Mucosa of stomach (tissue), 1 donor: ENCODE measurements at regions not wholly inside any gene's neighbourhood (a gene's known extent, or its start where the extent isn't known, plus 50 kb on each side); places are given as distances from the start of the nearest gene placed in this dataset.

ENCODE experiments used
- H3K27me3 ChIP-seq: one replicate; pipeline ENCODE4 v1.7.0; 2013; ENCODE audit warnings: mild to moderate bottlenecking, low read length; ENCODE audit not compliant: control insufficient read depth, insufficient read depth
- H3K36me3 ChIP-seq: one replicate; pipeline ENCODE4 v1.7.0; 2013; ENCODE audit warnings: low read length; ENCODE audit not compliant: control insufficient read depth, insufficient read depth
- H3K4me1 ChIP-seq: one replicate; pipeline ENCODE4 v1.7.0; 2013; ENCODE audit warnings: mild to moderate bottlenecking, low read length; ENCODE audit not compliant: control insufficient read depth, insufficient read depth
- H3K4me3 ChIP-seq: one replicate; pipeline ENCODE4 v1.7.0; 2013; ENCODE audit warnings: low read length
- H3K9ac ChIP-seq: one replicate; pipeline ENCODE4 v1.7.0; 2013; ENCODE audit warnings: mild to moderate bottlenecking, low read length, moderate library complexity
- H3K9me3 ChIP-seq: one replicate; pipeline ENCODE4 v1.7.0; 2013; ENCODE audit warnings: mild to moderate bottlenecking, low read length, moderate library complexity; ENCODE audit not compliant: control insufficient read depth
- donor health status: Pancreatic carcinoma.

DNA sequence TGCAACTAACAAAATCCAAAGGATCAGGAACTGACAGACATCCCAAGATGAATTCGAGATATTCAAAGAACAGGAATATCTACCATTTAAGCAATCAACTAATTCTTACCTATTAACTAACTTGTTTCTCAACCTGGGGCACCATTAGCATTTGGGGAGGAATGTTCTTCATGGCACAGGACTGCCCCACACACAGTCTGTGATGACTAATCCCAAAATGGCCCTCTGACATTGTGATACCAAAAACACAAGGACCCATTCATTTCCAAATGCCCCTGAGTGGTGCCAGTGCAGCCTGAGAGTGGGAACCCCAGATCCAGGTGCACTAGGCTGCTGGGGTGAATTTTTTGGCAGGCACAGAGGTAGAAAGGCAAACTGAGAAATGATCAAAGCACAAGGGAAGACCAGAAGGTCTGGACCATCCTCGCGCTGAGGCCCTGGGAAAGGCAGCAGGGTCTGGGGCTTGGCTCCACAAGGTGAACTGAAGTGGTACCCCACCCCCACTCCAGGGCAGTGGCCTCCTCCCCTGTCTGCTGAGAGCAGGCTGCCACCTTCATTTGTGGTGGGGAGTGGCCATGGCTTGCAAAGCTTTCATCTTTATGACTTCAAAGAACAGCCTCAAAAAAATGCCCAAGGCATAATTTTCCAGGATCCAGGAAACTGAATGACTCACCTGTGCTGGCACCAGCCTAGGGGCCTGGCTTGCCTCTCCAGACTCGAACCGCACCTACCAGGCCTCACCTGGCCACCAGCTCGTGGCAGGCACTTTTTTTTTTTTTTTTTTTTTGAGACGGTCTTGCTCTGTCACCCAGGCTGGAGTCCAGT is 122.4 kb downstream of the BCOR start:
- H3K9ac ChIP-seq: no peak overlapping the region
- H3K4me3 ChIP-seq: no peak overlapping the region
- H3K36me3 ChIP-seq: no peaks in the 10 kb centered on the region
- no peaks in the 10 kb centered on the region for H3K27me3 ChIP-seq
- H3K4me1 ChIP-seq: peaks cover 18% of the 10 kb centered on the region
- no peaks in the 10 kb centered on the region for H3K9me3 ChIP-seq

DNA sequence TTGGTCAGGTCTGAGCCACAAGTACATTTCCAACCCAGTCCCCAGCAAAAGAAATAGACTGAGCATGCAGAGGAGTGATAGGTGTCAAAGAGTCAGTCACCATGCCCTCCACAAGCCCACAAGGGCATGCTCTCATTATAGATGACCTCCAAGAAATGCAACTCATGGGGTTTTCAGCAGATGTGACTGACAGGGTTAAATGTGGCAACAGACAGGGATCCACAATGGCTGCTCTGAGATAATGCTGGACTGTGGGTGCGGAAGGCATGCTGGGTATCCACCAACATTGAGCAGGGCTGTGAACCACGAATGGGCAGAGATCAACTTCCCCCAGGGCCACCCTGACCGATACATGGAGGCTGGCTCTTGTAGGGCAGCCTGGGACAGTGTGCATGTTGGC is 115.8 kb downstream of the BCOR start:
- H3K4me1 ChIP-seq: peaks cover 19% of the 10 kb centered on the region
- H3K36me3 ChIP-seq: no peaks in the 10 kb centered on the region
- no peaks in the 10 kb centered on the region for H3K9me3 ChIP-seq
- no peak overlapping the region for H3K4me3 ChIP-seq
- no peak overlapping the region for H3K9ac ChIP-seq
- H3K27me3 ChIP-seq: no peaks in the 10 kb centered on the region

DNA sequence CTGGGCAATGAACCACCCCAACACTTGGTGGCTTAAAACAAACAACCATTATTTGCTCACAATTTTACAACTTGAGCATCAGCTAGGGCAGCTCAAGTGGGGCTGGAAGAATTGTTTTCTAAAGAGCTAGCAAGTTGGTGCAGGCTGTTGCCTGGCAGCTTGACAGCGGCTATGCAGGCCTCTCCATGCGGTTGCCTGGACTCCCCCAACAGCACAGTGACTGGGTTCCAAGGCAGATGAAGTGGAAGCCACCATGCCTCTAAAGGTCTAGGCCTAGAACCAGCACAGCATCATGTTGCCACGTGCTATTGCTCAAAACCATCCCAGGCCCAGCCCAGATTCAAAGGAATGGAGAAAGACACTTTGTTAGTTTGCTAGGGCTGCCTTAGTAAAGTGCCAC is 114.8 kb downstream of the BCOR start:
- H3K4me3 ChIP-seq: no peak overlapping the region
- no peak overlapping the region for H3K9ac ChIP-seq
- peaks cover 19% of the 10 kb centered on the region for H3K4me1 ChIP-seq
- no peaks in the 10 kb centered on the region for H3K36me3 ChIP-seq
- no peaks in the 10 kb centered on the region for H3K9me3 ChIP-seq
- H3K27me3 ChIP-seq: no peaks in the 10 kb centered on the region

DNA sequence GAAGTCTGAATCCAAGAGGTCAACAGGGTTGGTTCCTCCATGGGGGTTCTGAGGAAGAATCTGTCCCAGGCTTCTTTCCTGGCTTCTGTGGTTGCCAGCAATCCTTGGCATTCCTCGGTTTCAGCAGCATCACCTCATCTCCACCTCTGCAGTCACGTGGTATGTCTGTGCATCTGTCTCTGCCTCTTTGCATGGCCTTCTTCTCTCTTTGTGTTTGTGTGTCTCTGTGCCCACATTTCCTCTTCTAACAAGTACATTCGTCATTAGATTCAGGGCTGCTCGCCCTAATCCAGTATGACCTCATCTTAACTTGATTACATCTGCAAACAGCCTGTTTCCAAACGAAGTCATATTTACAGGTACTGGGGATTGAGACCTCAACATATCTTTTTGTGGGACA is 114.0 kb downstream of the BCOR start:
- H3K9ac ChIP-seq: no peak overlapping the region
- no peaks in the 10 kb centered on the region for H3K36me3 ChIP-seq
- H3K4me3 ChIP-seq: no peak overlapping the region
- peaks cover 16% of the 10 kb centered on the region for H3K4me1 ChIP-seq
- H3K9me3 ChIP-seq: no peaks in the 10 kb centered on the region
- no peaks in the 10 kb centered on the region for H3K27me3 ChIP-seq

DNA sequence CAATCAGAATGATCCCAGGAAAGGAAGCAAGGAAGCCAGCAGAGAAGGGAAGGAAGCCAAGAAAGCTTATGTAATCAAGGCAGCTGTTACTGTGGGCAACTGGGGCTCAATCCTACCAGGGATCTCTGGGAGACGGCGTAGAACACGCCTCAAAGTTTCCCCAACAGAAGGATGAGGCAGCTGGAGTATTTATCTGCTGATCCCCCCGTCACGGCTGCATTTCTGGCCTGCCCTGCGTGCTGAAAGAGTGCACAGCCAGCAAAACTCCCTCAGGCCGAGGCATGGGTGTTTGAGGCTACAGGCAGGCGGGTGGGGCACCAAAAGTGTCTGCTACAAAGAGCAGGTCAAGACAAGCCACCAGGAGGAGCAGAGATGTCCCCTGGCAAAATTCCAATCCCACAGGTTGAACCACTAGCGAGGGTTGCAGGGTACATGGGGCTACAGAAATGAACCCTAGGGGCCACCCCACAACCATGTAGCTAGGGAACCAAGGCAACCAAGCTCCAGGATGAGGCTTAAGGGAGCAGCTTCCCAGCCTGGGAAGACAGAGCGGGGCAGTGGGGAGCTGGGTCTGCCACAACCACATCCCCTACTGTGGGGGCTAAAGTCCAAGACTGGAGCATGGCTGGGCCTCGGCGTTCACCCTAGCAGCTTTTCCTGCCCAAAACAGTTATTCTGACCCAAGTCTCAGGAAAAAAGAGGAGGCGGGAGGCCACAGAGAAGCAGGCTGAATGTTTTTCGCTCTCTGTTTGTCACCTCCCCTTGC is 113.4 kb downstream of the BCOR start:
- Histone ChIP-seq H3K4me3 (no peak overlapping the region), H3K36me3 (no peaks in the 10 kb centered on the region)

DNA sequence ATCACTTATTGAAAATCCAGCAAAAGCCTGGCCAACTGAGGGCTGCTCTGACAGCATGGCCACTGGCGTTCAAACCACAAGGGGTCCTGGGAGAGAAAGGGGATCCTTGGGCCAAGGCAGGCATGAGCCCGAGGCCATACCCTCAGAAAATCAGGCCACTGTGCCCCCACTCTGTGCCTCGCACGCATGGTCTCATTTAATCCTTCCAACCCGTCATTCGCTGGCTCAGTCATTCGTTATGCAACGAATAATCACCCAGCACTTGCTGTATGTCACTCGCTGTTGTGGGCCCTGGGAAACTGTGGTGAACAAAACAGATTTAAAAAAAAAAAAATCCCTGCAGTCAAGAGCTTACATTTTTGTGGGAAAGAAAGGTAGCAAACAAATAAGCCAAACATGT is 112.7 kb downstream of the BCOR start:
- Histone ChIP-seq H3K36me3 (no peaks in the 10 kb centered on the region), H3K4me1 (peaks cover 16% of the 10 kb centered on the region), H3K4me3 (no peak overlapping the region), H3K9ac (no peak overlapping the region), H3K9me3 (no peaks in the 10 kb centered on the region), H3K27me3 (no peaks in the 10 kb centered on the region)

More for the DNA sequence above, 113.4 kb downstream of the BCOR start:
- Histone ChIP-seq H3K4me1 (peaks cover 16% of the 10 kb centered on the region), H3K27me3 (no peaks in the 10 kb centered on the region), H3K9ac (no peak overlapping the region), H3K9me3 (no peaks in the 10 kb centered on the region)

DNA sequence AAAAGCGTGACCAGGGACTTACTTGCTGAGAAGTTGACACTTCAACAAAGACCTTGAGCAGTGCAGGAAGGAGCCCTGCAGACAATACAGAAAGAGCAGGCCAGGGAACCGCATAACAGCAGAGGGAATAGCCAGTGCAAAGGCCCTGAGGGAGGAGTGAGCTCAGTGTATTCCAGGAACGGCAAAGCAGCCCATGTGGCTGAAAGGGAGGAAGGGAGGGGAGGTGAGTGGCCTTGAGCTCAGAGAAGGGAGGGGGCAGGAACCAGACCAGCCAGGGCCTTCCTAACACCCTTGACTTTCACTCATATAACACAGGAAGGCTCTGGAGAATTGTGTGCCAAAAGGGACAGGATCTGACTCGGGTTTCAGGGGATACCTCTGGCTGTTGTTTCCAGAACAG is 112.2 kb downstream of the BCOR start:
- no peak overlapping the region for H3K4me3 ChIP-seq
- peaks cover 16% of the 10 kb centered on the region for H3K4me1 ChIP-seq
- no peak overlapping the region for H3K9ac ChIP-seq
- H3K36me3 ChIP-seq: no peaks in the 10 kb centered on the region
- H3K27me3 ChIP-seq: no peaks in the 10 kb centered on the region
- H3K9me3 ChIP-seq: no peaks in the 10 kb centered on the region

DNA sequence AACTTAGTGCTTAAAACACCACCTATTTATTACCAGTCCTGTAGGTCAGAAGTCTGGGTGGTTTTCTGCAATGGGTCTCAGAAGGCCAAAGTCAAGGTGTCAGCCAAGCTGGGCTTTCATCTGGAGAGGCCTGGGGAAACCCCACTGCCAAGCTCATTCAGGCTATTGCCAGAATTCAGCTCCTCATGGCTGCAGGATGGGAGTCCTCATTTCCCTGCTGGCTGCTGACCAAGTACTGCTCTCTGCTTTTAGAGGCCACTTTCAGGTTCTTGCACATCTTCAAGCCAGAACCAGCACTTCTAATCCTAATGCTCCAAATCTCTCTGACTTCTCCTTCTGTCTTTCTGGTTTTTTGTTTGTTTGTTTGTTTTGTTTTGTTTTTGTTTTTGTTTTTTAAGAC is 109.3 kb downstream of the BCOR start:
- no peaks in the 10 kb centered on the region for H3K27me3 ChIP-seq
- no peak overlapping the region for H3K4me3 ChIP-seq
- no peak overlapping the region for H3K9ac ChIP-seq
- peaks cover 16% of the 10 kb centered on the region for H3K4me1 ChIP-seq
- no peaks in the 10 kb centered on the region for H3K9me3 ChIP-seq
- no peaks in the 10 kb centered on the region for H3K36me3 ChIP-seq

DNA sequence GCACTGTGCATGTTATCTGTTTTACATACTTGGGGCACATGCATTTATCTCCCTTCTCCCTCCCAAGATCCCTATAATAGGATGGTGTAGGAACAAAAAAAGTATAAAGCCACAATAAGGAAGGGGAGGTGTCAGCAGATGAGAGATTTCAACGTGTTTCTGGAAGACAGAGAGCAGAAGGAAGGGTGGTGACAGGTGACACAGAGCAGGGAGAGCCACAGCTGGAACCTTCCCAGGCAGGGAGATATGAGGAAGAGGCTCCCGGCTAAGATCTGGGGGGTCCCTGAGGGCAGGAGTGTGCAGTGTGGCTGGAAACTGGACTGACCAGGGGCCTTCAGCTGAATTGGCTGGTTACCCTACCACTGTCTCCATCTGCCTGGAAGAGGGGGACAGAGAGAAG is 107.4 kb downstream of the BCOR start:
- Histone ChIP-seq H3K9ac (no peak overlapping the region), H3K36me3 (no peaks in the 10 kb centered on the region), H3K9me3 (no peaks in the 10 kb centered on the region), H3K4me1 (no peaks in the 10 kb centered on the region), H3K27me3 (no peaks in the 10 kb centered on the region), H3K4me3 (no peak overlapping the region)

DNA sequence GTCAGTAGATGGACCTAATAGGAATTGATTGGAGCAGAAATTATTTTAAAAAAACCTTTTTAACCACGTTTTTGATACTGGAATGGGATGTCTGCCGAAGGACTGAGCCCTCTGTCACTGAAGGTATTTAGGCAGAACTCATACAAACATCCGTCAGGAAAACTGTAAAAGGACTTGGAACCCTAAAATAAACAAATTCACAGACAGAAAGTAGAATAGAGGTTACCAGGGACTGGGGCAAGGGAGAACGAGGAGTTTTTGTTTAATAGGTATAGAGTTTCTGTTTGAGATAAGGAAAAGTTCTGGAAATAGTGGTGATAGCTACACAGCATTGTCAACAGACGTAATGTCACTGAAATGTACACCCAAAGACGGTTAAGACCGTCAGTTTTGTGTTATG is 105.5 kb downstream of the BCOR start:
- Histone ChIP-seq H3K36me3 (no peaks in the 10 kb centered on the region), H3K4me1 (no peaks in the 10 kb centered on the region), H3K9me3 (no peaks in the 10 kb centered on the region), H3K4me3 (no peak overlapping the region), H3K27me3 (no peaks in the 10 kb centered on the region), H3K9ac (no peak overlapping the region)

DNA sequence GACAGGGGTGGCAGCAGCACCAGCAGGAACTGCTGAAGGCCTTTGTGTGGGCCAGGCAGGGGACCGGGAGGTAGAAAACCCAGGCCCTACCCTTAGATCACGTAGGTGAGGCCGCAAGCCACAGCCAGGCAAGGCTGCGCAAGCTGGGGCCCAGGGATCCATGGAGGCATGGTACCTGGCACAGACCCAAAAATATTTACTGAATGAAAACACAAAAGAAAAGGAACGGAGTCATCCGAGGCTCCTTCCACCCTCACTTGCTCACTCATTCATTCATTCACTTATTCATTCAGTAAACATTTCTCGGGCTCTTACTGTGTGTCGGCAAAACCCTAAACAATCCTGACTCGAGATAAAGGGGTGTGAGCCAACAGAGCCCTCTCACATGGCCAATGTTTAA is 102.3 kb downstream of the BCOR start:
- Histone ChIP-seq H3K9ac (no peak overlapping the region), H3K4me1 (no peaks in the 10 kb centered on the region), H3K9me3 (no peaks in the 10 kb centered on the region), H3K36me3 (no peaks in the 10 kb centered on the region), H3K27me3 (no peaks in the 10 kb centered on the region), H3K4me3 (no peak overlapping the region)

DNA sequence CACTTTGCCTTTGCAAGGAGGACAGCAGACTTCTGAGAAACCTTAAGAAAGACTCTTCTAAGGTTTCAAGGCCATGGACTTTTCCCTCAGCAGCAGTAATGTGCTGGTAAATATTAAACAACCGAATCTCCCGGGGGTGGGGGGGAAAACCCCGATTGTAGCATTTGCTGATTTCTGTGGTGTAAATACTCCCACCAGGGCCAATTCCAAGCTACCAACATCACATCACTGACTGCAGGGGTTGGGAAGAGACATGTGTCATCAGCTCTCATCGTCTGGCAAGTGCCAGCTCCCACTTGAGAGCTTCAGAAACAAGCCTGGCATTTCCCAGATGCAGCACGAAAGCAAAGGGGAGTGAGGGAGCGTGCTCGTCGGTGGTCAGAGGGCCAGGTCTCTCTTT is 101.2 kb downstream of the BCOR start:
- H3K9me3 ChIP-seq: no peaks in the 10 kb centered on the region
- no peaks in the 10 kb centered on the region for H3K36me3 ChIP-seq
- H3K4me1 ChIP-seq: no peaks in the 10 kb centered on the region
- no peak overlapping the region for H3K9ac ChIP-seq
- H3K27me3 ChIP-seq: no peaks in the 10 kb centered on the region
- H3K4me3 ChIP-seq: no peak overlapping the region
